ENCODE measurements at regions not wholly inside any gene's neighbourhood (a gene's known extent, or its start where the extent isn't known, plus 50 kb on each side); places are given as distances from the start of the nearest gene placed in this dataset.
"Not testable (repeated sequence)": the region's sequence is repeated elsewhere in the genome, so short reads cannot be mapped to it uniquely, and the experiment has no call there.

GRCh38 chr7:121618182-121618581 is 222.1 kb upstream of the FAM3C start:
- no peak for DNase-seq

DNA sequence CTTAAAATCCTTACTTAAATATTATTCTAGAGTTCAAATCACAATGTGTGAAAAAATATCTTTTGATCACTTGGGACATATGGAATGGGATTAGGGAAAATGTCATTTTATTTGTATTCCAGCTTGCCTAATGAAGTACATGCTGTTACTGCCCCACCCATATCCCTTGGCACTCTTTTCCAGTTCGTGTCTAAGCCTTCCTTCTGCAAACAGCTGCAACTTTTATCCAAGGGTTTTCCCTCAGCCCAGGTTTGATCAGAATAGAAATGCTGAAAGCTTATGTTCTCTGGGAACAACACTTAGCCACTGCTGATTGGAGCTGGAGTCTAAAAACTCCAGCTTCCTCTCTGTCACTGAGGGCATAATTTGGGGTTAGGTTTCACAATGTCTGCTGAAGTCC is 214.1 kb upstream of the FAM3C start:
- no peak for DNase-seq

- DNase-seq, result no peak
Measured at GRCh38 chr7:121609208-121609607, 213.1 kb upstream of the FAM3C start.

DNA sequence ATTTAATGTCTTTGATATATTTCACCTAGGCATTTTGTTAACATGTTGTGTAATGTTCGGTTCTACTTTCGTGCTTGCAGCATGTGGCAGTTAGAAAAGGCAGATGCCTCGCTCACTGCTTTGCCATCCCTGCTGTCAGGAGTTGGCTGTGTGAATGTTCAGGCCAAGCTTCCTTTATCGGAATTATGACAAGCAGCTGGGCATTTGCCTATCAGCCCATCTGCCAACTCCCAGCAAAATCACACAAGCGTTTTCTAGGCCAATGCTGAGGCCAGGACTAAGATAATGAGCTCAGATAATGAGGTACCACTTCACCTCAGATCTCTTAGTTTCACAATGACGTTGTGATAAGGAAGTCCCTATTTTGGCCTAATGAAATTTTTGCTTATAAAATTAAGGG is 212.7 kb upstream of the FAM3C start:
- DNase-seq, result no peak

DNA sequence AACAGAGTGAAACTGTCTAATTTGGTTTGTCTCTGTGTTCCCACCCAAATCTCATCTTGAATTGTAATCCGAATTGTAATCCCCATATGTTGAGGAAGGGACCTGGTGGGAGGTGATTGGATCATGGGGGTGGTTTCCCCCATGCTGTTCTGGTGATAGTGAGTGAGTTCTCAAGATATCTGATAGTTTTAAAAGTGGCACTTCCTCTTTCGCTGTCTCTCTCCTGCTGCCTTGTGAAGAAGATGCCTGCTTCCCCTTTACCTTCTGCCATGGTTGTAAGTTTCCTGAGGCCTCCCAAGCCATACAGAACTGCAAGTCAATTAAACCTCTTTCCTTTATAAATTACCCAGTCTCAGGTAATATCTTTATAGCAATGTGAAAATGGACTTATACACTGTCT is 212.1 kb upstream of the FAM3C start:
- DNase-seq, result not testable (repeated sequence)

- DNase-seq, result no peak
Measured at GRCh38 chr7:121605317-121605680, 209.2 kb upstream of the FAM3C start.

- no peak for DNase-seq
Measured at GRCh38 chr7:121604627-121605316, 208.7 kb upstream of the FAM3C start.

DNA sequence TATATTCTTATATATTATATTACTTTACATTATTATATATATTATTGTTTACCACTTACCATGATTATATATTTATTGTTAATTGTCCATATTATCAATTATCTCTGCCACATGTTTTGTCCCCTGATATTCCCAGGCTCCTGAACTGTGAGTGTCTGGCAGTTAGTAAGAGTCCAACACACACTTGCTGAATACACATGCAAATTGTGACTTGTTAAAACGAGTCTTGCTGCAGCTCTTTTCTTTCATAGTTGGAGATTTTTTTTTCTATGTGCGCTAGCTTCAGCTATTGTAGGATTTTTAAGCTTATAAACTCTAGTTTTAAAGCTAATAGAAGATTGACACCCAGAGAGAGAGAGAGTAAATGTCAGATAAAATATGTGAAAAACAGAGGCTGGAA is 207.8 kb upstream of the FAM3C start:
- no peak for DNase-seq

DNA sequence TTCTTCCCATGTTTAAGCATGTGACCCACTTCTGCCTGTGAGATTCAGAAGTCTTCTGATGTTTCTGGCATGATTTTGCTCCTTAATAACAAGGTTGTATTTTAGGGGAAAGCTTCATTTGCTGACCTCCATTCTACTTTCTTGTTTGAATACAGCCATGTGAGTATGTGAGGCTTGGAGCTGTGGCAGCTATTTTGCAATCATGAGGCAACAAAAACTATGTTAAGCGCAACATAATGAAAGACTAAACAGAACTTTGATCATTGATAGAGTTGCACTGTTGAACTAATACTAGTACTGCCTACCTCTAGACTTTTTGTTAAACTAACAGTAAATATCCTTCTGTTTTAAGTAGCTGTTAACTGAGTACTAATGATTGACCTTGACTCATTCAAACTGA is 203.8 kb upstream of the FAM3C start:
- no peak for DNase-seq

- no peak for DNase-seq
Measured at GRCh38 chr7:121595758-121596696, 199.9 kb upstream of the FAM3C start.

DNA sequence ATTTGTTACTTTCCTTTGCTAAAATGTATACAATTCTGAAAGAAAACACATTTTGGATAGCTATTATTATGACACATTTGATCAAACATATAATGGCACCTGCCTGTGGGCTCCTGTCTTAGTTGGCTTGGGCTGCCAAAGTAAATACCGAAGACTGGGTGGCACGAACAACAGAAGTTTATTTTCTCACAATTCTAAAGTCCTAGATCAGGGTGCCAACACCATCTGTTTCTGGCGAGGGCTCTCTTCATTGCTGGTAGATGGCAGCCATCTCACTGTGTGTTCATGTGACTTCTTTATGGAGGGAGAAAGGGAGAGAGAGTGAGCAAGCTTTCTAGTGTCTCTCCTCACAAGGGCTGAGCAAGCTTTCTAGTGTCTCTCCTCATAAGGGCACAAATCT is 195.8 kb upstream of the FAM3C start:
- no peak for DNase-seq

DNA sequence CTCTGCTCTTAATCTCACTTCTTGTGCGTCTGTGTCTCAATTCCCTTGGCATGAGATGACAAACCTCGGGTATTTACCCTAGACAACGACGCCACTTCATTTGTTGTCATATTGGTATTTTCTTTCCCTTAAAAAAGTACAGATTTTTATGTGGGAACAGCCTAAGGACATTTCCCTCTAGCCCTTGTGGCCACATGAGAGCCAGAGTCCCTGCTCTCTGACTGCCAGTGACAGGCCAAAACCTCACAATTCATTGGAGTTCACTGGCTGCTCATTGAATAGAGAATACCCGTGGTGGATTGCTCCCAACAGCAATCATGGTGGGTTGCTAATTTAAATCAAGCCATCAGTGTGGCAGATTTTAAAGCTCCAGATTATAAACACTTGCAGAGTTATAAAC is 191.3 kb upstream of the FAM3C start:
- DNase-seq, result no peak

DNA sequence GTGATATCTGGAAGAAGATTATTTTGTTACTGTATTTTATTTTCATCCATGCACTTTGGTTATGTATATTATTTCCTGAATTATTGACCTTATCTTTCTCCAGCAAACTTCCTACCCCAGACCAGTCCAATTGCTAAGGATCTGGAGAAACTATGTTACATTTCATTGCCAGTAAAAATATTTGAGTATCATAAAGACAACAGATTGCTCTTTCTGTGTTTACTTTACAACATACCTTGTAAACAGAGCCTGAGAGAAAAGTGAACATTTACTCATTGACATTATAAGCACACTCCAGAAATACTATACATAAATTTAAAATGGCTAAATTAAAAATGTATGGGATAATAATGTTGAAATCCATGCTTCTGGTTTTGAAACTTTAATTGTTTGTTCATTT is 186.2 kb upstream of the FAM3C start:
- DNase-seq, result no peak

GRCh38 chr7:121579639-121580038 is 183.5 kb upstream of the FAM3C start:
- DNase-seq, result no peak

DNA sequence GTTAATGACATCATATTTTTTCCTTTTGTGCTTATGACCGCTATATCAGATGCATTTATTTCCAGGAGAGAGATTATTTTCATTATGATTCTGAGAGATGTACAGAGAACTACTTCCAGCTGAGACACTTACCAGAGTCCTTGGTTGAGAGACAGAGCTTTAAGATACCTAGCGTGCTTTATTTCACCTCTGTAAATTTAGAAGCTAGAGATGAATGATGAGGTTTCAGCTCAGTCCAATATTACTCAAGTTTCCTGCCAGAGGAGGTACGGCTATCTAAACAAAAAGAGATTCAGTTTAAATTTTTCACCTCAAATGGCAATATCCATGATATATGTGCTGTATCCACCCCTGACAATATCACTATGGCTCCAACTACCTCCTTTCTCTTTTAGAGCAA is 182.6 kb upstream of the FAM3C start:
- no peak for DNase-seq

DNA sequence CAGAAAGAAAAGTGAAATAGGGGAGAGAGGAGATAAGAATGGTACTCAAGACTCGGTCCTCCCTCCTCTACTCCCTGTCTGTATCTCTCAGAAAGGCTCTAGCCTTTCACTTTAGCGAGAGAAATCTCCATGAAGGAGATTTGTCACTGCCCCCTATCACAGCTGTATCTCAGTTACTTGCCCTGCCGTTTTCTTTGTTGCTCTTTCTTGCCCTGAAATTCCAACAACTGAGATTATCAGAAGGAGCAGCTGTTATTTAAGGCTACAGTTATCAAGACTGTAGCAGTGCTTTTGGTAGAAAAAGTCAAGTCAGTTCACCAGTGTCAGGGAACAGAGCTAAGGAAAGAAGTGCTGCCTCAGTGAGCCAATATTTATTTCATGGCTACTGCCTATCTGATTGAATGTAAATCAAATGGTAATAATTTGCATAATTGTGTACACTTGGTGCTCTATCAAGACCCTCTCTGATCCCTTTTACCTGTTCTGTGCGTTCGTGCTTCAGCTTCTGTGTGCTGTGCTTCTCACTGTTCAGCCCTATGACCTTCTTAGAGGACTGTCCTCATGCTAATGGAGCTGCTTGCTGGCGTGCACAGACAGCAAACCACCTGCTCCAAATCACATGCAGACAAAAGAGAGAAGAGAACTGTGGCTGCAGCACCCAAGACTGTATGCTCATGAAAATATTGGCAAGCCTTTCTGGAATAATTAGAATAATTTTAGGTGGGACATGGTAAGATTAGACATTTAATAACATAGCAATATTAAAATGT is 180.2 kb upstream of the FAM3C start:
- no peak for DNase-seq

- no peak for DNase-seq
Measured at GRCh38 chr7:121575194-121575765, 179.2 kb upstream of the FAM3C start.

- no peak for DNase-seq
Measured at GRCh38 chr7:121574109-121574508, 178.0 kb upstream of the FAM3C start.

GRCh38 chr7:121572615-121573014 is 176.5 kb upstream of the FAM3C start:
- DNase-seq, result no peak

- DNase-seq, result no peak
Measured at GRCh38 chr7:121570365-121570764, 174.3 kb upstream of the FAM3C start.

GRCh38 chr7:121563177-121563576 is 167.1 kb upstream of the FAM3C start:
- no peak for DNase-seq

DNA sequence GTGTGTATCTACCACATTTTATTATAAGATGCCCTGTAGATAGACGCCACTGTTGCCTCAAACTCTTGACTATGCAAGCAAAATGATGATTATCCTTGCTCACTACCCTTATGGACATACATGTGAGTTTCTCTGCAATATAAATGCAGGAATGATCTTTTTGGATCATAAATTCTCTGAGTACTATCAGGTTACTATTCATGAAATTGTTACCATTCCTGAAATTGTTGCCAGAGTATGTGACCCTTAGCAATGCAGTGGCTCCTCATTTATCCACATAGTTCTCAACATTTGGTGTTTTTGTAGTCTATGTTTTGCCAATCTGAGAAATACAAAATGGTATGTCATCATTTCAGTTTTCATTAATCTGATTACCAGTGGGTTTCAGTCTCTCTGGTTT is 166.2 kb upstream of the FAM3C start:
- no peak for DNase-seq

DNA sequence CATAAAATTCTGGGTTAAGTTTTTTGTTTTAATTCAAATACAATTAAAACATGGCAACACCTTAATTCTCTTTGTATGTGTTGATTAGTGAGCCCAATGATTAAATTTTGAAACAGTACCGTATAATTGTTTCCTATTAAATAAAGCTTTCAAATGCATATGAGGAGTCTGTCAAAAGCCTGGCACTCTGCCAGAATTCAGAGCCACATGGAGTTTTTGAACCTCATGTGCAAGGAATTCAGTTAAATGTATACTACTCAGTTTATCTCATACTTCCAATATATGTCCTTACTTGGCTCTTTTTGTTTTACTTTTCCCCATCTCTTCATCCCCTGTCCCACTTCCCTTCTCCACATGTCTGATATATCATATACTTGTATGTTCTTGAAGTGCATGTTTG is 165.6 kb upstream of the FAM3C start:
- DNase-seq, result no peak
